ENCODE measurements at regions not wholly inside any gene's neighbourhood (a gene's known extent, or its start where the extent isn't known, plus 50 kb on each side); places are given as distances from the start of the nearest gene placed in this dataset.

- CTCF ChIA-PET: no interaction called here
- no peaks in the 10 kb centered on the region for H3K4me1 ChIP-seq (ENCODE audit: control insufficient read depth in 2 of 2, insufficient read depth in 2 of 2, low read length in 2 of 2)
- H3K79me2 ChIP-seq (ENCODE audit: control insufficient read depth, insufficient read depth, low read length): no peaks in the 10 kb centered on the region
- TF ChIP-seq, protein P1, sequence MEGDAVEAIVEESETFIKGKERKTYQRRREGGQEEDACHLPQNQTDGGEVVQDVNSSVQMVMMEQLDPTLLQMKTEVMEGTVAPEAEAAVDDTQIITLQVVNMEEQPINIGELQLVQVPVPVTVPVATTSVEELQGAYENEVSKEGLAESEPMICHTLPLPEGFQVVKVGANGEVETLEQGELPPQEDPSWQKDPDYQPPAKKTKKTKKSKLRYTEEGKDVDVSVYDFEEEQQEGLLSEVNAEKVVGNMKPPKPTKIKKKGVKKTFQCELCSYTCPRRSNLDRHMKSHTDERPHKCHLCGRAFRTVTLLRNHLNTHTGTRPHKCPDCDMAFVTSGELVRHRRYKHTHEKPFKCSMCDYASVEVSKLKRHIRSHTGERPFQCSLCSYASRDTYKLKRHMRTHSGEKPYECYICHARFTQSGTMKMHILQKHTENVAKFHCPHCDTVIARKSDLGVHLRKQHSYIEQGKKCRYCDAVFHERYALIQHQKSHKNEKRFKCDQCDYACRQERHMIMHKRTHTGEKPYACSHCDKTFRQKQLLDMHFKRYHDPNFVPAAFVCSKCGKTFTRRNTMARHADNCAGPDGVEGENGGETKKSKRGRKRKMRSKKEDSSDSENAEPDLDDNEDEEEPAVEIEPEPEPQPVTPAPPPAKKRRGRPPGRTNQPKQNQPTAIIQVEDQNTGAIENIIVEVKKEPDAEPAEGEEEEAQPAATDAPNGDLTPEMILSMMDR (IDR thresholded peaks at IDR 0.05): no peak
- TF ChIP-seq EZH2 (IDR thresholded peaks at IDR 0.05; ENCODE audit: borderline replicate concordance, insufficient read depth, low read depth, low read length, poor library complexity, severe bottlenecking): no peak
- H3K27ac ChIP-seq (ENCODE audit: low read length in 2 of 2): no peak overlapping the region
- no peak for DNase-seq
- H3K4me3 ChIP-seq (ENCODE audit: control extremely low read depth in 1 of 5, extremely low read depth in 1 of 5, insufficient read depth in 1 of 5, low read depth in 2 of 5, low read length in 4 of 5): no peak overlapping the region
- Mint-ChIP-seq H3K4me3 (no peak overlapping the region), H3K4me1 (no peaks in the 10 kb centered on the region), H3K9me3 (ENCODE audit: insufficient read depth) (no peaks in the 10 kb centered on the region), H3K27me3 (peaks cover 24% of the 10 kb centered on the region), H3K27ac (no peak overlapping the region)
- no peaks in the 10 kb centered on the region for H4K20me1 ChIP-seq (ENCODE audit: control insufficient read depth, insufficient read depth, low read length, poor library complexity, severe bottlenecking)
- no peaks in the 10 kb centered on the region for H3K27me3 ChIP-seq (replicated peaks in 1 of 4; ENCODE audit: control extremely low read depth in 1 of 4, control insufficient read depth in 3 of 4, insufficient read depth in 4 of 4, low read length in 3 of 4)
- no peak overlapping the region for H3K9ac ChIP-seq (ENCODE audit: low read length)
- no peak overlapping the region for H3K4me2 ChIP-seq (replicated peaks; ENCODE audit: low read depth, low read length, poor library complexity, severe bottlenecking)
- H3K9me3 ChIP-seq (ENCODE audit: control extremely low read depth in 1 of 3, control insufficient read depth in 2 of 3, insufficient read depth in 1 of 3, low read length in 2 of 3): no peaks in the 10 kb centered on the region
- ATAC-seq (ENCODE audit: low read depth): no peak
- no peaks in the 10 kb centered on the region for H3K36me3 ChIP-seq (replicated peaks in 1 of 2; ENCODE audit: control extremely low read depth in 1 of 2, control insufficient read depth in 1 of 2, extremely low read depth in 1 of 2, insufficient read depth in 2 of 2, low read length in 1 of 2)
- whole genome bisulfite sequencing (ENCODE audit: insufficient coverage): 83% methylated on average over 1 of the region's 1 CpG
- intact Hi-C loops (cut with micrococcal nuclease): no loop called here
- H2AFZ ChIP-seq (ENCODE audit: insufficient read depth, low read depth, low read length, poor library complexity, severe bottlenecking): no peak overlapping the region
- POLR2A ChIA-PET: no interaction called here
Observed at GRCh38 chr9:120323125-120323524, 256.8 kb downstream of the CDK5RAP2 start.

GRCh38 chr9:120319452-120319851, 260.5 kb downstream of the CDK5RAP2 start:
- ATAC-seq (ENCODE audit: low read depth) (no peak), DNase-seq (no peak)
- Histone ChIP-seq H3K36me3 (replicated peaks in 1 of 2; ENCODE audit: control extremely low read depth in 1 of 2, control insufficient read depth in 1 of 2, extremely low read depth in 1 of 2, insufficient read depth in 2 of 2, low read length in 1 of 2) (no peaks in the 10 kb centered on the region), H3K9me3 (ENCODE audit: control extremely low read depth in 1 of 3, control insufficient read depth in 2 of 3, insufficient read depth in 1 of 3, low read length in 2 of 3) (peaks cover 0 to under 1% (median 0%) of the 10 kb centered on the region in 3 donors), H3K9ac (ENCODE audit: low read length) (no peak overlapping the region), H3K27me3 (replicated peaks in 1 of 4; ENCODE audit: control extremely low read depth in 1 of 4, control insufficient read depth in 3 of 4, insufficient read depth in 4 of 4, low read length in 3 of 4) (no peaks in the 10 kb centered on the region), H3K4me1 (ENCODE audit: control insufficient read depth in 2 of 2, insufficient read depth in 2 of 2, low read length in 2 of 2) (no peaks in the 10 kb centered on the region), H2AFZ (ENCODE audit: insufficient read depth, low read depth, low read length, poor library complexity, severe bottlenecking) (no peak overlapping the region), H3K4me2 (replicated peaks; ENCODE audit: low read depth, low read length, poor library complexity, severe bottlenecking) (no peak overlapping the region), H4K20me1 (ENCODE audit: control insufficient read depth, insufficient read depth, low read length, poor library complexity, severe bottlenecking) (no peaks in the 10 kb centered on the region), H3K4me3 (ENCODE audit: control extremely low read depth in 1 of 5, extremely low read depth in 1 of 5, insufficient read depth in 1 of 5, low read depth in 2 of 5, low read length in 4 of 5) (no peak overlapping the region), H3K79me2 (ENCODE audit: control insufficient read depth, insufficient read depth, low read length) (no peaks in the 10 kb centered on the region), H3K27ac (ENCODE audit: low read length in 2 of 2) (no peak overlapping the region)
- no peaks in the 10 kb centered on the region for H3K4me1 Mint-ChIP-seq
- H3K27ac Mint-ChIP-seq: no peak overlapping the region
- intact Hi-C loops (cut with micrococcal nuclease): no loop called here
- H3K4me3 Mint-ChIP-seq: no peak overlapping the region
- 69% methylated on average over 1 of the region's 3 CpGs for WGBS (ENCODE audit: insufficient coverage)
- TF ChIP-seq, protein P1 (IDR thresholded peaks at IDR 0.05): no peak
- no peak for TF ChIP-seq EZH2 (IDR thresholded peaks at IDR 0.05; ENCODE audit: borderline replicate concordance, insufficient read depth, low read depth, low read length, poor library complexity, severe bottlenecking)
- POLR2A ChIA-PET: no interaction called here
- CTCF ChIA-PET: no interaction called here
- H3K9me3 Mint-ChIP-seq (ENCODE audit: insufficient read depth): peaks cover 3% of the 10 kb centered on the region
- peaks cover 20% of the 10 kb centered on the region for H3K27me3 Mint-ChIP-seq
